ENCODE measurements at regions not wholly inside any gene's neighbourhood (a gene's known extent, or its start where the extent isn't known, plus 50 kb on each side); places are given as distances from the start of the nearest gene placed in this dataset.

DNA sequence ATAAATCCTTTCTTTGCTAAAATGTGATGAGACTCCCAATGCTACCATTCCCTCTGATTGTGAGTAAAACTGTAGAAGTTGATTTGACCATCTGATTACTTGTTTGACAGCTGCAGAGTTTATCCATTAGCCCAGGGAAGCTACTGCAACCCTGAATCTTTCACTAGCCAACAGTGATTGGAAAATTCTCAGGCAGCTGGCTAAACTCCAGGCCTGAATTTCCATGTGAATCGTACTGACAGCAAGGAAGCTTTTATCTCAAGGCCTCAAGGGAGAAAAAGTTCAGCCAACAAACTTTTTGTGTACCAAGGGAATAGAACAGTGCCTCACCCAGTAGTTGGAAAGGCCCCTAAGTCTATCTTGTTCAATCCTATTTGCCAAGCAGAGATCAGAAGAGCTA is 246.7 kb upstream of the TRPM3 start:
- POLR2A ChIA-PET = no interaction called here
- Mint-ChIP-seq H3K4me3 (no peak overlapping the region), H3K27ac (no peak overlapping the region), H3K9me3 (no peaks in the 10 kb centered on the region), H3K36me3 (ENCODE audit: low read depth) (no peaks in the 10 kb centered on the region), H3K4me1 (no peaks in the 10 kb centered on the region), H3K27me3 (no peaks in the 10 kb centered on the region)
- no peak for DNase-seq
- CTCF ChIA-PET = no interaction called here
- ATAC-seq (ENCODE audit: low read depth) = no peak
- intact Hi-C loops (cut with micrococcal nuclease) = no loop called here
- TF ChIP-seq, protein P1, sequence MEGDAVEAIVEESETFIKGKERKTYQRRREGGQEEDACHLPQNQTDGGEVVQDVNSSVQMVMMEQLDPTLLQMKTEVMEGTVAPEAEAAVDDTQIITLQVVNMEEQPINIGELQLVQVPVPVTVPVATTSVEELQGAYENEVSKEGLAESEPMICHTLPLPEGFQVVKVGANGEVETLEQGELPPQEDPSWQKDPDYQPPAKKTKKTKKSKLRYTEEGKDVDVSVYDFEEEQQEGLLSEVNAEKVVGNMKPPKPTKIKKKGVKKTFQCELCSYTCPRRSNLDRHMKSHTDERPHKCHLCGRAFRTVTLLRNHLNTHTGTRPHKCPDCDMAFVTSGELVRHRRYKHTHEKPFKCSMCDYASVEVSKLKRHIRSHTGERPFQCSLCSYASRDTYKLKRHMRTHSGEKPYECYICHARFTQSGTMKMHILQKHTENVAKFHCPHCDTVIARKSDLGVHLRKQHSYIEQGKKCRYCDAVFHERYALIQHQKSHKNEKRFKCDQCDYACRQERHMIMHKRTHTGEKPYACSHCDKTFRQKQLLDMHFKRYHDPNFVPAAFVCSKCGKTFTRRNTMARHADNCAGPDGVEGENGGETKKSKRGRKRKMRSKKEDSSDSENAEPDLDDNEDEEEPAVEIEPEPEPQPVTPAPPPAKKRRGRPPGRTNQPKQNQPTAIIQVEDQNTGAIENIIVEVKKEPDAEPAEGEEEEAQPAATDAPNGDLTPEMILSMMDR (IDR thresholded peaks at IDR 0.05) = no peak

DNA sequence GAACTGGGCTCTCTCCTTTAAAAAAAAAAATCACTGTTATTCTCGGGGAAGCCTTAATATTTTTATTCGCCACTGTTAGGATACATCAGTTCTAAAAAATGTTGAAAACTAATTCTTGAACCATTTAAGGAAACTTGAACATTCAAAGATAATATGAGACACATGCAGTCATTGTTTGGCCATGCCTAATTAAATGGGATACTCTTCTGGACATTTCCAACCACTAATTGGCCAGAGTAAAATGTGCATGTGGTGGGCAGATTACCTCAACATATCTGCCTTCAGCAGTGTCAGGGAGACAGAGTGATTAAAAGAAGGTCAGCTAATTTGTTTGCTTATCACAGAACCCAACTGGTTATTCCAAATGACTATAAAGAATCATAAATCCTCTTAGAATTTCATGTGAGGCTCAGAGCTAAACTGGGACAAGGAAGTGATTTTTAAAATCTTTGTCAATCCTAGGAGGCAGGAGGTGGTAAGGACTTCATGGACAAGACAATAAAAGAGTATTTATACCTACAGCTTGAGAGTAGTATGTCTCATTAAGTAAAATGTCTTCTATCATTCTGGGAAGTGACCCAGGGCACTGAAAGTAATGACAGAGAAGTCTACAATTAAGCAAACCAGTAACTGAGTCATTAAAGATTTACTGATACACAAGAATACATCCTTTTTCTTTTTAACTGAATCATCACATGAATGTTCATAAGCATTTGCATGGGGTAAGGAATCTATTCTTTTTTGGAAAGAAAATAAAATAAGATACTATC is 242.9 kb upstream of the TRPM3 start:
- DNase-seq (no peak), ATAC-seq (ENCODE audit: low read depth) (no peak)
- peaks cover 2% of the 10 kb centered on the region for H3K27me3 Mint-ChIP-seq
- no peak overlapping the region for H3K4me3 Mint-ChIP-seq
- TF ChIP-seq, protein P1 (IDR thresholded peaks at IDR 0.05) = no peak
- H3K27ac Mint-ChIP-seq = no peak overlapping the region
- ChIA-PET POLR2A (no interaction called here), CTCF (no interaction called here)
- H3K9me3 Mint-ChIP-seq = no peaks in the 10 kb centered on the region
- H3K4me1 Mint-ChIP-seq = no peaks in the 10 kb centered on the region
- intact Hi-C loops (cut with micrococcal nuclease) = no loop called here
- no peaks in the 10 kb centered on the region for H3K36me3 Mint-ChIP-seq (ENCODE audit: low read depth)

DNA sequence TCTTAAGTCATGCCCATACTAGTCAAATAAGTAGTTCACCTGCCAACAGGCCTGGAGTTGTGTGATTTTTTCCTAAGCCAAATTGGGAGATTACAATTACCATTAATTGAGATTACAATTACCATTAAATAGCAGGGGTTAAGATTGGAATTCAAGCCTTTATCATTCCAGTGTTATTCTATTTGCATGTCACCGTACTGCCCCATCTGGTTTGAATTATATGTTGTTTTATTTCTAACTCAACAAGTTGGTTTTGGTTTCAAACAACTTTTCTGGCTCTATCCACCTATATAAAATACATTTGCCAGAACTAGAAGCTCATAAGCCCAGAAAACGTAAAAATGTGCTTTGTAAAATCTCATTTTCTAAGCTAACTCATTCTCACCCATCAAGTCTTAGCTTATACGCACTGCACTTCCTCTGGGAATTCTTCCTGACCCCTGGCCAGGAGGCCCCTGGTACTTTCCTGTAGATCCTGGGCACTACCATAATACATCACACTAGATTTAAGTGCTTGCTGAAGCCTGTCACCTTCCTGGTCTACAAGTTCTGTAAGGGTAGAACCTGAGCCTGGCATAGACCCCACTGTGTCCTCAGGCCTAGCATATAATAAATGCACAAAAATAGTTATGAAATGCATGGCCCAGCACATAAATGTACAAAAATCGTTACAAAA is 242.0 kb upstream of the TRPM3 start:
- POLR2A ChIA-PET = no interaction called here
- Mint-ChIP-seq H3K9me3 (no peaks in the 10 kb centered on the region), H3K4me3 (no peak overlapping the region), H3K27me3 (peaks cover 2% of the 10 kb centered on the region), H3K27ac (no peak overlapping the region), H3K4me1 (no peaks in the 10 kb centered on the region), H3K36me3 (ENCODE audit: low read depth) (no peaks in the 10 kb centered on the region)
- CTCF ChIA-PET = no interaction called here
- ATAC-seq (ENCODE audit: low read depth) (no peak), DNase-seq (no peak)
- intact Hi-C loops (cut with micrococcal nuclease) = no loop called here
- TF ChIP-seq, protein P1 (IDR thresholded peaks at IDR 0.05) = no peak

DNA sequence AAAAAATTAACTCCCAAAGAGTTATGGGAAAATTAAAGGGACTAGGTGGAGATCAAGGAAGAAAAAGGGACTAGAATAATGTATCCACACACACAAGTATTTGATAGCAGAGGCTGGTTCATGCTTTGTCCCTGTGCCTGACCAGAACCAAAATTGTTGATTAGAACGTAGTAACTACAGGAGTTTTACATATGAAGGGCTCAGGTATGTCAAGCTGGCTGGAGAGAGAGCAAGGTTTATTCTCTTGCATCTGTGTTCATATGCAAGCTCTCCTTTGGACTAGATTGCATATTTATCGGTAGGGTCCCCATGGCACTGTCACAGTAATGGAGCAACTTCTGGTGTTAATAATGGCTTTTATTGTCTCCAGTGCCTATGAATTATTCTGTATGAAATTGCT is 239.9 kb upstream of the TRPM3 start:
- Mint-ChIP-seq H3K9me3 (no peaks in the 10 kb centered on the region), H3K4me3 (no peak overlapping the region), H3K27me3 (peaks cover 2% of the 10 kb centered on the region), H3K36me3 (ENCODE audit: low read depth) (no peaks in the 10 kb centered on the region), H3K4me1 (no peaks in the 10 kb centered on the region), H3K27ac (no peak overlapping the region)
- POLR2A ChIA-PET = no interaction called here
- ATAC-seq (ENCODE audit: low read depth) = no peak
- intact Hi-C loops (cut with micrococcal nuclease) = no loop called here
- CTCF ChIA-PET = no interaction called here
- TF ChIP-seq, protein P1 (IDR thresholded peaks at IDR 0.05) = no peak
- no peak for DNase-seq

DNA sequence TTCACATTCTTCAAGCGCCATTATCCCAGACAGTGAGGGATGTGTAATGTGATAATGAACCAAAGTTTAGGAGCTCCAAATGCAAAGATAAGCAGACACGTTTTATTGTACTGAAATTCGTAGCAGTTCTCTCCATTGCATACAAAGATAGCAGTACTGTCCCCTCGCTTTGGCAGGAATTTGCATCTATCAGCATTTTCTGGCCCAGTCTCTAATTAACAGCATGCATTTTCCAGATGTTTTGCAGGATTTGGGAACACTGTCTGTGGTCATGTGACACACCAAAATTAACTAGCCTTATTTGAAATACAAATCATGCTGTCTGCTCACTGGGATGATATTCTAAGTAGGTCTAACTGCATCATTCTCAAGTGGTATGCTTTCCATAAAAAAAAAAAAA is 235.9 kb upstream of the TRPM3 start:
- H3K27ac Mint-ChIP-seq = no peak overlapping the region
- no peaks in the 10 kb centered on the region for H3K36me3 Mint-ChIP-seq (ENCODE audit: low read depth)
- POLR2A ChIA-PET = no interaction called here
- no peaks in the 10 kb centered on the region for H3K4me1 Mint-ChIP-seq
- peaks cover 2% of the 10 kb centered on the region for H3K27me3 Mint-ChIP-seq
- CTCF ChIA-PET = no interaction called here
- ATAC-seq (ENCODE audit: low read depth) (no peak), DNase-seq (no peak)
- no peaks in the 10 kb centered on the region for H3K9me3 Mint-ChIP-seq
- TF ChIP-seq, protein P1 (IDR thresholded peaks at IDR 0.05) = no peak
- no peak overlapping the region for H3K4me3 Mint-ChIP-seq
- intact Hi-C loops (cut with micrococcal nuclease) = no loop called here
